ENCODE measurements at regions not wholly inside any gene's neighbourhood (a gene's known extent, or its start where the extent isn't known, plus 50 kb on each side); places are given as distances from the start of the nearest gene placed in this dataset.

GRCh38 chr12:93135286-93136239 is 206.5 kb upstream of the EEA1 start (continued):
- TF ChIP-seq ZNF791 (tag by site-specific recombination; IDR thresholded peaks at IDR 0.05) (no peak), ZNF341 (tag by site-specific recombination; IDR thresholded peaks at IDR 0.05; ENCODE audit: low read depth) (no peak), ZNF571 (tag by site-specific recombination; IDR thresholded peaks at IDR 0.05) (no peak), ZFP3 (tag by site-specific recombination; IDR thresholded peaks at IDR 0.05; ENCODE audit: low read depth) (no peak)

- H3K4me3 ChIP-seq (ENCODE audit: low read depth, low read length), result no peak overlapping the region
- no peaks in the 10 kb centered on the region for H3K36me3 ChIP-seq (ENCODE audit: control insufficient read depth in 2 of 2, insufficient read depth in 1 of 2, low read length in 2 of 2)
- POLR2A ChIA-PET, result no interaction called here
- H3K4me1 ChIP-seq (ENCODE audit: control insufficient read depth, insufficient read depth, low read length), result peaks cover 12% of the 10 kb centered on the region; the same call in 1 of the 2 replicates
- CTCF ChIA-PET, result interaction anchor here (0.5 to 1.6 kb wide), 6 partner anchors 39 to 1433 kb away, joined by 3 to 5 read pairs (median 4); no protein-coding TSS in a partner anchor
- no peaks in the 10 kb centered on the region for H3K9me3 ChIP-seq (ENCODE audit: control insufficient read depth, insufficient read depth, low read depth, low read length)
- TF ChIP-seq ZNF2 (tag by site-specific recombination; IDR thresholded peaks at IDR 0.05), result no peak
- no peak for TF ChIP-seq ZNF248 (tag by site-specific recombination; IDR thresholded peaks at IDR 0.05)
- TF ChIP-seq EGR2 (tag by site-specific recombination; IDR thresholded peaks at IDR 0.05; ENCODE audit: low read depth), result no peak
- no peak for TF ChIP-seq ZNF558 (tag by site-specific recombination; IDR thresholded peaks at IDR 0.05)
- no peak for TF ChIP-seq ZNF394 (tag by site-specific recombination; IDR thresholded peaks at IDR 0.05; ENCODE audit: borderline replicate concordance)
- TF ChIP-seq ZNF132 (tag by site-specific recombination; IDR thresholded peaks at IDR 0.05; ENCODE audit: borderline replicate concordance), result no peak
- no peak for TF ChIP-seq ZNF580 (tag by site-specific recombination; IDR thresholded peaks at IDR 0.05)
- no peak for TF ChIP-seq ZNF423 (tag by site-specific recombination; IDR thresholded peaks at IDR 0.05)
- TF ChIP-seq ZNF24 (tag by site-specific recombination; IDR thresholded peaks at IDR 0.05), result no peak
- TF ChIP-seq ZNF561 (tag by site-specific recombination; IDR thresholded peaks at IDR 0.05; ENCODE audit: borderline replicate concordance), result no peak
- TF ChIP-seq AEBP2 (tag by site-specific recombination; IDR thresholded peaks at IDR 0.05; ENCODE audit: borderline replicate concordance), result no peak
- no peak for TF ChIP-seq ZXDB (tag by site-specific recombination; IDR thresholded peaks at IDR 0.05)
- no peak for TF ChIP-seq REST (tag by site-specific recombination; IDR thresholded peaks at IDR 0.05)
- no peak for TF ChIP-seq OSR2 (tag by site-specific recombination; IDR thresholded peaks at IDR 0.05)
- no peak for TF ChIP-seq ZNF175 (tag by site-specific recombination; IDR thresholded peaks at IDR 0.05)
- TF ChIP-seq ZNF114 (tag by site-specific recombination; IDR thresholded peaks at IDR 0.05), result no peak
- no peak for TF ChIP-seq ZBTB7A (tag by site-specific recombination; IDR thresholded peaks at IDR 0.05; ENCODE audit: low read depth)
- no peak for TF ChIP-seq ZNF585B (tag by site-specific recombination; IDR thresholded peaks at IDR 0.05)
- no peak for TF ChIP-seq ZNF266 (tag by site-specific recombination; IDR thresholded peaks at IDR 0.05; ENCODE audit: low read depth)
- TF ChIP-seq ZNF747 (tag by site-specific recombination; IDR thresholded peaks at IDR 0.05), result no peak
- H3K27ac ChIP-seq (ENCODE audit: extremely low read depth, low read depth, low read length), result no peak overlapping the region
Measured at GRCh38 chr12:93136253-93137055, 207.4 kb upstream of the EEA1 start.

All from HEK293 (cell line).